Kidney capillary endothelial cell (primary cell): ENCODE measurements at regions not wholly inside any gene's neighbourhood (a gene's known extent, or its start where the extent isn't known, plus 50 kb on each side); places are given as distances from the start of the nearest gene placed in this dataset.

Experiments used
- DNase-seq: peaks from one replicate; pipeline ENCODE4 v3.0.0-alpha.2; 2018; ENCODE audit warnings: low spot score

GRCh38 chr14:101108579-101109346 lies 205.2 kb upstream of the RTL1 start:
- DNase-seq, result no peak

- no peak for DNase-seq
These were observed 205.8 kb upstream of the RTL1 start for GRCh38 chr14:101109347-101109638.

- no peak for DNase-seq
These were observed 206.6 kb upstream of the RTL1 start for GRCh38 chr14:101109981-101110728.

- no peak for DNase-seq
These were observed 207.5 kb upstream of the RTL1 start for GRCh38 chr14:101110729-101111619.

- DNase-seq, result no peak
These were observed 208.2 kb upstream of the RTL1 start for GRCh38 chr14:101111620-101112290.

GRCh38 chr14:101112351-101113107 lies 209.0 kb upstream of the RTL1 start:
- no peak for DNase-seq

GRCh38 chr14:101113108-101113612 lies 209.6 kb upstream of the RTL1 start:
- no peak for DNase-seq

- DNase-seq, result no peak
These were observed 210.6 kb upstream of the RTL1 start for GRCh38 chr14:101113835-101114725.

- no peak for DNase-seq
These were observed 211.4 kb upstream of the RTL1 start for GRCh38 chr14:101114726-101115515.

- no peak for DNase-seq
These were observed 212.1 kb upstream of the RTL1 start for GRCh38 chr14:101115652-101116051.

GRCh38 chr14:101116065-101116464 lies 212.5 kb upstream of the RTL1 start:
- no peak for DNase-seq

- no peak for DNase-seq
These were observed 213.1 kb upstream of the RTL1 start for GRCh38 chr14:101116486-101117130.

GRCh38 chr14:101117543-101117942 lies 214.0 kb upstream of the RTL1 start:
- no peak for DNase-seq

GRCh38 chr14:101118233-101118632 lies 214.7 kb upstream of the RTL1 start:
- DNase-seq, result no peak

- DNase-seq, result no peak
These were observed 215.4 kb upstream of the RTL1 start for GRCh38 chr14:101118746-101119591.

GRCh38 chr14:101119830-101120571 lies 216.5 kb upstream of the RTL1 start:
- no peak for DNase-seq
